ENCODE measurements at regions not wholly inside any gene's neighbourhood (a gene's known extent, or its start where the extent isn't known, plus 50 kb on each side); places are given as distances from the start of the nearest gene placed in this dataset.

GRCh38 chrX:38988301-38988700 lies 187.0 kb downstream of the MID1IP1 start:
- no peak for DNase-seq (ENCODE audit: low spot score)

- DNase-seq (ENCODE audit: low spot score): no peak
Observed at GRCh38 chrX:38989076-38989475, 187.8 kb downstream of the MID1IP1 start.

- DNase-seq (ENCODE audit: low spot score): no peak
Observed at GRCh38 chrX:38991656-38992440, 190.6 kb downstream of the MID1IP1 start.

- DNase-seq (ENCODE audit: low spot score): no peak
Observed at GRCh38 chrX:38992441-38993096, 191.3 kb downstream of the MID1IP1 start.

- no peak for DNase-seq (ENCODE audit: low spot score)
Observed at GRCh38 chrX:38993500-38993899, 192.2 kb downstream of the MID1IP1 start.

GRCh38 chrX:38999099-38999498 lies 197.8 kb downstream of the MID1IP1 start:
- DNase-seq (ENCODE audit: low spot score): no peak

GRCh38 chrX:38999967-39000745 lies 198.9 kb downstream of the MID1IP1 start:
- no peak for DNase-seq (ENCODE audit: low spot score)

GRCh38 chrX:39000802-39001201 lies 199.5 kb downstream of the MID1IP1 start:
- no peak for DNase-seq (ENCODE audit: low spot score)

GRCh38 chrX:39002466-39002865 lies 201.2 kb downstream of the MID1IP1 start:
- no peak for DNase-seq (ENCODE audit: low spot score)

GRCh38 chrX:39008549-39008948 lies 207.3 kb downstream of the MID1IP1 start:
- no peak for DNase-seq (ENCODE audit: low spot score)

- no peak for DNase-seq (ENCODE audit: low spot score)
Observed at GRCh38 chrX:39011454-39012221, 210.4 kb downstream of the MID1IP1 start.

GRCh38 chrX:39012621-39013111 lies 211.4 kb downstream of the MID1IP1 start:
- no peak for DNase-seq (ENCODE audit: low spot score)

- no peak for DNase-seq (ENCODE audit: low spot score)
Observed at GRCh38 chrX:39016556-39016955, 215.3 kb downstream of the MID1IP1 start.

- no peak for DNase-seq (ENCODE audit: low spot score)
Observed at GRCh38 chrX:39017077-39017476, 215.8 kb downstream of the MID1IP1 start.

GRCh38 chrX:39017716-39018115 lies 216.5 kb downstream of the MID1IP1 start:
- DNase-seq (ENCODE audit: low spot score): no peak

GRCh38 chrX:39018541-39018940 lies 217.3 kb downstream of the MID1IP1 start:
- DNase-seq (ENCODE audit: low spot score): no peak

- DNase-seq (ENCODE audit: low spot score): no peak
Observed at GRCh38 chrX:39019056-39019455, 217.8 kb downstream of the MID1IP1 start.

GRCh38 chrX:39020051-39020669 lies 218.9 kb downstream of the MID1IP1 start:
- DNase-seq (ENCODE audit: low spot score): no peak

- DNase-seq (ENCODE audit: low spot score): no peak
Observed at GRCh38 chrX:39022106-39022505, 220.8 kb downstream of the MID1IP1 start.

GRCh38 chrX:39029221-39029620 lies 228.0 kb downstream of the MID1IP1 start:
- no peak for DNase-seq (ENCODE audit: low spot score)

GRCh38 chrX:39030636-39031035 lies 229.4 kb downstream of the MID1IP1 start:
- DNase-seq (ENCODE audit: low spot score): no peak
